GM21526 (cell line): ENCODE measurements at regions not wholly inside any gene's neighbourhood (a gene's known extent, or its start where the extent isn't known, plus 50 kb on each side); places are given as distances from the start of the nearest gene placed in this dataset.

Experiments
- ATAC-seq: cut with Tn5 transposase; IDR thresholded peaks from one replicate; pipeline ENCODE4 v1.9.1; 2021; ENCODE audit warnings: moderate library complexity; ENCODE audit not compliant: unreplicated experiment, low FRiP score

DNA sequence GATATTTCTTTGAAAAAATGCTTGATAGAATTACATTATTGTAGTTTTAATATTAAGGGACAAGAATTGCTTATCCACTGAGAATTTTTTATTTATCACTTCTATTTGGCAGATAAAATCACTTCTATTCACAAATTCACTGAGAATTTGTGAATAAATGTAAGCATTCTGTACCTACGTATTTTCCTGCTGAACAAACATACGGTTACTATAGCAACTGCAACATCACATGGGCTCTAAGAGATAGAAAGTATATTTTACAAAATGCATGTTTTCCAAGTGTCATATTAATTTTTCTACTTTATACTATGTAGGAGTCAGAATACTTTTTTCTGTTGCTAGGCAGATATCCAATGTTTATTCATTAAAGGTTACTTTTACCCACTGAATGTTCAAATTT, 166.2 kb downstream of the ZIC1 start:
- no peak for ATAC-seq

DNA sequence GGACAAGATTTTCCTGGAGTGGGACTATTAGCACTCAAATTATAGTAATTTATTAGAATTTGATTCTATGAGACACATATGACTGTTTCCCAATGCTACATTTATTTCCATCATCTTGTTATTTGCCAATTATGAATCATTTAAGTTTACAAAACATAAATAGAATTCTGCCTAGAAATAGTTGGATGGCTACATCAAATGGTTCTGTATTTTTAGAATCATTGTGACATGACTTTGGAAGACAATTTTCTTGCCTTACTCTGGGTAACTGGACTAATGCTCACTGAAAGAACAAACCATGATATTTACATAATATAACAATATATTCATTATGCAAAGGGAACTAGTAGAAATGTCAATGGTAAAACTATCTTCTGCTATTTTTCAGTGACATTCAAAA, 173.5 kb downstream of the ZIC1 start:
- no peak for ATAC-seq

DNA sequence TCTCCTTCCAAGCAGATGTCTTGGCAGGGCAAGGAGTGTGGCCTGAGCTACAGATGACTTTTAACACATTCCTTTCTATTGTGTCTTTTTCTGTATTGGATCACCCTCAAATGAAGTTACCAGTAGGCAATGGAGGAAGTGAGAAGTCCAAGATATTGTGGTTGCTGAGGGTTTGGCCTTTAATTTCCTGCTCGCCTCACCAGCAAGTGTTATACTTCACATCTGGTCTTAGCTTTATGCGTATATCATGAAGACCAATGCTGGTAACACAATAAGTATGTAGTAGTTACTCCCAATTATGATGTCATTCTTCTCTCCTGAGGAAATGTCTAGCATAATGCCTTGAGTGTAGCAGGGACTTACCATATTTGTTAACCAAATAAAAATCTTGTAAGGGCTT, 179.9 kb downstream of the ZIC1 start:
- ATAC-seq: no peak

DNA sequence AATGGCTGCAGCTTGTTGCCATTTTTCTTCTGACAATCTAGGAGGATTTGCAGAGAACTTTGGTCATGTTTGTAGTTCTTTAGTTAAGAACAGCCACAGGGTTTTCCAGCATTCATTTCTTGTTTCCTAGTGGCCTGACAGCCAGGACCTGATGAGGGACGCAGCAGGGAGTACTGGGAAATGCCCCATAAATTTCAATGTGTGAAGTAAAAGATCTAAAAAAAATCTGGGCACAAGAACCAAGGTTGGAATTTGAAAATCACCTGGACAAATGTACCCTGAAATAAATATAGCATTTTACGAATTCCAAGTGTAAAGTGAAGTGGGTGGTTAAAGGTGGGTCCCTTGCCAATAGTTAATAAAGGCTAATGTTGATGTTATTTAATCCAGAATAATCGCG, 195.0 kb downstream of the ZIC1 start:
- ATAC-seq: no peak

DNA sequence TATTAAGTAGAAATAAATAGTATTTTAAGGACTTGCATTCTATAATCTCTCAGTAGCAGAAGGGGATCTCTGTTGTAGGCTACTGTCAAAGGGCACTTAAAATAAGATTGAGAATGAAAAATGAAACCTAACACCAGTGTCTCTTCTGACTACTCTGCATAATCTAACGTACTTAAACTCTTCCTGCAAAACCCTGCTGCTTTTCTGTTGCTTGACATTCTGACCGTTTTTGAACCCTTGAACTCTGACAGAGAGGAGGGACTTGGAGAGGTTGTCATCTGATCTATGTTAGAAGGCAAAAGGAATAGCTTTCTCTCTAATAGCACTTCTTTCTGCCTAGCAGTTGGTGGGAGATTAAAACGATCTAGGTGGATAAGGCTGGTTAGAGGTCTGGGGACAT, 204.6 kb downstream of the ZIC1 start:
- ATAC-seq: no peak

DNA sequence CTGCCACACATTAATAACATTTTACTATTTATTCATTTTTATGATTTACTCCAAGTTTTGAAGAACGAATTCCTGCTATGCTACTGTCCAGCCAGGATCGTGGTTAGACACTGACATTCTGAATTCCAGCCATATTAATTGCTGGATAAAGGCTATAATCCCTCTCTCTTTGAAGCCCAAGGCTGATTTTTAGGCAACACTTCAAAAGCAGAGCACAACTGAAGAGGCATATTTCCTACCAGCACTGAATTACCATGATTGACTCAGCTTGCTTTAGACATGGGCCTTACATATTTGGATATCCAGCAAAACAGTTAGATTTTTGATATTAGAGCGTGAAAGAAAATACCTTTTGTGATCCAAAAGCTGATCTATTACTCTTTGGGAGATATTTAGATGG, 205.0 kb downstream of the ZIC1 start:
- ATAC-seq: no peak

DNA sequence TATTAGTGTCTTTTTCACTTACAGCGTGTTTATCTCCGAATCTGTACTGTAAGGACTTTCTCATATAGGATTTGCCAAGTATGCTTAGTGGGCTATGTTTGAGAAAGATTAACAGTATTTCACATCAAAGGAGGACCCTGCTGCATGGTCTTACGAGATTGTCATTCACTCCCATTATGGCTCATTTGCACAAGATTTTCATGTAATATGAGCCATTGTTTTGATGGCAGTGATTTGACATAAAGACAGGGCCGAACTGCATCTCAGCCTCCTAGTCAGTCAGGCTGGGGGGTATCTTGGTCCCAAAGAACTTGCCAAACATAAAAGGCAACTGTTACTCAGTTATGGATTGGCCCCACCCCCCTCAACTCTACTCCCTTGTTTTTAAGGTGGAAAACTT, 205.9 kb downstream of the ZIC1 start:
- no peak for ATAC-seq

DNA sequence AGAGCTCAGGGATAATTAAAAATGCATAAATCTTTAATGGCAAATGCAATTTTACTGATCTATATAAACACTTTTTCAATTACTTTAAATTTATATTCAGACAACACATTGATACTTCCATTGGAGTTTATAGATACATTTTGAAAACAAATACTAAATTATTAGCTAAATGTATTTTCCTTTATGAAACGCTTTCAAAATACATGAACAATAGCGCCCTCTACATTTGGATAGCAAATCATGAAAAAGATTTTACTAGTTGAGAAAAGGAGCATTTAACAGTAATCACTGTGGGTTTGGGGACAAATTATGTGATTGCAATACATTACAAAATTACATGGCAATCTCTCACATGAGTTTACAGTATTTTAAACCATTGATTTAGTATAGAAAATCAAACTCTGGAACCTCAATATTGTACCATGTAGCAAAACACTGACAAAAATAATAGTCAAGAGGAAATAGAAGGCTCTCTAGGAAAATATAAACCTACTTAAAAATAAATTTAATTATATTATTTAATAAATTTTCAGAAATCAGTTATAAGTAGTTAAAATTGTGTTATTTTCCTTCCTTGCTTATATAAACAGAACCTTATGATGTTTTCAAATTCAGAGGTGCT, 207.9 kb downstream of the ZIC1 start:
- no peak for ATAC-seq

DNA sequence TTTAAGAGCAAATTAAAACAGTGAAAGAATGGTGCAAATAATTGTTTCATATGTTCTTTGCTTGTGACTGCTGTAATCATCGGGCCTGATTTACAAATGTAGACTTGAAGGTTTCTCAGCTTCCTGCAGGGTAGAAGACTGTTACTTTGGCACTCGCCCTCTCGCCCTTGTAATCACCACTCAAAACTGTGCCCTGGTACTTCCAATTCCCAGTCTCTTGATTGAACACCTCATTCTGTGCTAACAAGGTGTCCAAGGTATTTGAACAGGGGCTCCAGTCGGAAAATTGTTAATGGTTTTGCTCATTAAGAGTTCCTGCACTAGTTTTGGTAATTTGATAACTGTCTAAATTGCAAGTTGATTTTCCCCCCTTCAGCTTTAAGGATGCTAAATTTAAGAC, 209.5 kb downstream of the ZIC1 start:
- no peak for ATAC-seq

DNA sequence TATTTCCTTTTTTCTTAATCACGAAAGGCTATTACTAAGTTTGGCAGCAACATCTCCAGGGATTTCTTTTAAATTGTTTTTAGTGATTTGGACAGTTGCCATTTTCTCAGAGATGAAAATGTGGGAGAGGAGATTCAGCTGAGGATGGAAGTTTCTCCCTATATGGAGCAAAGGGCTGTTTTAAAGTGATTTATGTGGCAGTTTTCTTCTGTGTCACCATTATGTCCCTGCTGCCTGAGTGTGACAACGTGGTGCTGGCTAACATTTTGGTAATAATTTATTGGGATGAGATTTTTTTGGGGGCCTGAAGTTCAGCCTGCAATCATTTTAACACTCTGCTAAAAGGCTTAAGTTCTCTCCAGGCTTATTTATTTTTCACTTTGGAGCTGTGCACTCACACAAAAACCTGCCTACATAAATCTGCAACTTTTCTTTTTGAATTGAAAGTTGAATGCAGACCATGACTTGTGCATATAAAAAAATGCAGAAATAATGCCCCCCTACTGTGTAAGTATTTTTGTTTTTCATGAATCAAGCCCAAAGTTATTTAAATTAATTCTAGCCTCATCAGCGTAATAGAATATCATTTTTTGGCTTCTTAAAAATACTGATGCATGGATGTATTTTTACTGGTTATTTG, 210.9 kb downstream of the ZIC1 start:
- no peak for ATAC-seq

DNA sequence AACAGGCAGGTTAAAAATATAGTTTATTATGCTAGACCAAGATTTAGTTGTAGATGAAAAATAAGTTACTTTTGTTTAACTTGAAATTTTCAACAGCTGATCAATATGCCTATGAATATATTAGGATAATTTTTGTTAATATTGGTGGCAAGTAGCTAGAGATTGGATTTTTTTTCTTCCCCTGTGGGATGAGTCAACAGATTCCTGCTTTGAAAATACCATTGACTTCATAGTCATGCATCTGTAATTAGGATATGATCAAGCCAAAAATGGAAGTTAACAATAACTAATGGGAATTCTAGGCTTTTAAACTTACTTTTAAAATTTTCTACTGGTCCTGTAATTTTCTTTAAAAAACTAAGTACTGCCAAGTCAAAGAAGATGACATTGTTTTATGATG, 211.7 kb downstream of the ZIC1 start:
- no peak for ATAC-seq

DNA sequence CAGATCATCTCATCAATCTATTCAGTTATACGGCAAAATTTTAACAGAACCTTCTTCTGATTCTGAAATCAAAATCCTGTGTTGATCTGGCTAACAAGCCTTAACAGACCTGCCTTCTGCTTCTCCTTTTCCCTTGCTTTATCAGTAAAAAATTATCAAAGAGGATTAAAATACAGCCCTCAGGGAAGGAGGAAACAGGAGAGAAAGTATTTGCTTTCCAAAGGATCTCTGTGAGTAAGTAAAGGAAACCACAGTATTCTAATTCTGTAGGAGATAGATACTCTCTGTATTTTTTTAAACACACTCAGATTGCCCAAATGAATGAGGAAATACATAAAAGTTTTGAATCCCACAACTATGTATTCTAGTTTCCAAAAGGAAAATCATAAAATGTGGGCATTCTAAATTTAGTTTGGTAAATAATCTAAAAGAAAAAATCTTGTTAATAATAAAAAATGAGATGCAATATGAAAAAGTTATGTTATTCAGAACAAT, 221.8 kb downstream of the ZIC1 start:
- no peak for ATAC-seq

DNA sequence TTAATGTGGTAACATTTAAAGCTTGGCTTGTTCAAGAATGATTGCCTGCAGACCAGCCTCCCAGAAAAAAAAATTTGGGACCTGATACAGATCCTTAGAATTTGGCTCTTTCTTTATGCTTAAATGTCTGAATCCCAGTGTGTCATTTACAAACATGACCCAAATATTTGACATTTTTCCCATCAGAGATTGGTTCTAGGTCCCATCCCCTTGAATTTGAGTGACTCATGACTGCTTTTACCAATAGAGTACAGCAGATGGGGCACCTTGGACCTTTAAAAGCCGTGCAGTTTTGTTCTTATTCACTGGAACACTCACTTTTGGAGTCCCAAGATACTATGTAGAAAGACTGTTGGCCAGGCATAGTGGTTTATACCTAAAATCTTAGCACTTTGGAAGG, 231.6 kb downstream of the ZIC1 start:
- no peak for ATAC-seq

DNA sequence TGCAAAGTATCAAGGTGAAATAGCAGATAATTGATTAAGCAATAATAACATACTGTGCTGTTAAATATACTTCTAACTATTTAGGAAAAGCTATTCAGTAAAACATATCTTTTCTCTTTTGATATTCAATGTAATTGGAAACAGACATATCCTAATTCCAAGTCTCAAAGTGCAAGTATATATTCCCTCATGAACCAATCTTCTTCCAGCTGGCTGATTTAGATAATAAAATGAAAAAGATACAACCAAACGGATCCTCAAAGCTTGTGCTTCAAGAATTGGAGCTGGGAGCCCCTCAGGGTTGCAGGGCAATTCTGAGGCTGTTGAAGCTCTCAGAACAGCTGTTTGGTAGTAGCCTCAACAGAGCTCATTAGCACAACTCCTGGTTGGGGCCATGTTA, 236.6 kb downstream of the ZIC1 start:
- no peak for ATAC-seq

DNA sequence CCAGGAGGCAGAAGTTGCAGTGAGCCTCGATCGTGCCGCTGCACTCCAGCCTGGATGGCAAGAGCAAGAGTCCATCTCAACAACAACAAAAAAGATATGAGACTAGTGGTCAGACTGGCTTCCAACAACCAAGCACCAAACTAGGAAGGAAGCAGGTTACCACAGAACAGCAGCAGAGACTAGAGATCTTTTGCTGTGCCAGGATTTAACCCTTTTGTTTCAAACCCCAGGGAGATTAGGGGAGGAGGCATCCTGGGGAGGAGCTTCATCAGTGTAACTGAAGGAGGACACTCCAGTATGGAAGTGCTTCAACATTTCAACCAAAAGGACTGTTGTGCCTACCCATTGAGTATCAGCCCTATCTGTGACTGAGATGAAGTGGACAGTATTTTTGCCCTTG, 240.3 kb downstream of the ZIC1 start:
- no peak for ATAC-seq

DNA sequence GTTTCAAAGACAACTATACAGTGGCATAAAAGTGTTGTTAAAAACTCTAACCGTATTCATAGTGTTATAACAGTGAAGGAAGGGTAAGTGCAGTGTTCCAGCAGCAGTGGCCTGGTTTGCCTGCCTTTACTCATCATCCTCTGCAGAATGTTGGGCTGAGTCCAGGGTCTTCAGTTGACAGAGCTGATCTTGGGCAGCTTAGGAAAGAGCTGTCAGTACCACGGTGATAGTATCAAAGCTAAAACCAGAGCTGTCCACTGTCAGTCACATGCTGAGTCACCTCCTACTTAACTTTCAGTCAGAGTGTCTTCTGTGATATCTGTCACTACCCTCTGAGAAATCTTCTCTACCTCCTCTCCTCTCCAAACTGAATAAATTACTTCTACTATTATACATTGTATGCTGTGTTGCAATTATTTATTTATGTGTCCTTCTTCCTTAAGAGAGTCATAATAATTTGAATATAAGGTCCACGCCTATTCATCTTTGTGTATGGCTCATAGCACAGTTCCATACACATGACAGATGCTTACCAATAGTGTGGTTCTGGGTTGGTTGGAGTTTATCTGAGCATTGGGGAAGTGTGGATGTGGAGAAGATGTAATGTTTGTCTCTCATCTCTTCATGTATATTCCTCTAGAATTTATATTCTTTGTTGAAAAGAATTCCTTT, 242.1 kb downstream of the ZIC1 start:
- ATAC-seq: no peak

DNA sequence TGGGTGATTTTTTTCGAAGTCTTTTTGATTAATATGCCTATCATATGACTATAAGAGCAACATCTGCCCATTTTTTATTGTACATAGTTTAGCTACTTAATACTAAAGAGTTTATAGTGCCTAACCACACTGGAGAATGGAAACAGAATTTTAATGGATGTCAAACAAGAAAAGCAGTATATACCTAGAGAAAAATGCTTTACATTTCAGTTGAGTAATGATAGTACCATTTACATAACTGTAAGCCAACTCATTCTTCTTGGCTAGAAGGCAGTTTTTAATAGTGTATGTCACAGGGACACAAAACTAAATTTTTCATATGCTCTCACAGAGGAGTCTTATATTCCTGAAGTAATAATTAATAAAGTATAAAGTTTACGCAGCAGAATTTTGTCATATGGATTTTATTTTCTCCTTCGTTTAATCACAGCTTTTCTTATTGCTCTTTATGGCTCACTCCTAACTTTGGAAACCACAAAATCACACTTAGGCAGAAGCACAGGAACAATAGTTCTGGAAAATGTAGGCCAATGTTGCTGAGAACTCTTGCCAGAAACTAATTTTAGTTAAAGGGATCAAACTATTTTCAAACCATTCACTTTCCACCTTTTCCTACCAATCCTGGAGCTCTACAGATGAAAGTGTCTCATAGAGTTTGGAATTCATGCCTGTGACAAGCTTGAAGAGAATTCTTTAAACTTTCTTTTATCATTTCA, 243.6 kb downstream of the ZIC1 start:
- ATAC-seq: no peak

DNA sequence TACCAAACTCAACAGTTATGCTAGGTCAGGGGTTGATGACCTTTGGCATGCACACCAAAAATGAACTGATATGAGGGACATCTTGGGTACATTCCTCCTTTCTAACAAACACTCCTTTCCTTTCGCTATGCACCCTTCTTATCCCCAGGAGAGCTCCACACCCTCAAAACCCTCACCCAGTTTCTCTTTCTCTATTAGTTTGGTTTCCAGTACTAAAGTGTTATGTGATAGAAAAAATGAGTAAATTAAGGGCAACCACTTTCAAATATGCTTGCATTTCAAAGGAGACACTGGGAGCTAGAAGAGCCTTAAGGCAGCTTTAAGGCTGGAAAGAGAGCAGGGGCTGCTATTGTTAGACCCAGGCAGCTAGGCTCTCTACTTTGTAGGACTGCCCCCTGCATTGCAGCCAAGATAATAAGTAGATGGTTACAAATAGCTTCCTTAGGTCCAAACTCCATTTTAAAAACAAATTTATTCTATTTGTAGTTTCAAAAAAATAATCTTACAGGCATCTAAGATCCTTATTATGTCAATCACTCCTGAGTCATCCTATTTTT, 244.3 kb downstream of the ZIC1 start:
- ATAC-seq: no peak

DNA sequence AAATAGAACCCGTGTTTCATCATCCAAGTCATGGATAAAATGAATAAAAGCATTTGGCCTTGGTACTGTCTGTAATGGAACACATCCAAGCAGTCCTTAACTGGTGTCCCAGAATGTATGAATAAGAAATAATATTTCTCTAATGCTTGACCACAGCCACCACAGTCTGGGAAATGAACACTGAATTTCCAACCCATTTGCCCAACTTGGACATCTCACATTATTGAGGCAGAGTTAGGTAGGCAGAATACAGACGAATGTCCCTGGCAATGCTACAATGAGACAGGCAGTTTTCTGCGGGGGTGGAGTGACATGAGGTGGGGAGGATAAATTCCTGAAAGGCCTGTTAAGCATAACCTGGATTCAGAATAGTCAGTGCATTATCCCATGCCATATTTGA, 245.7 kb downstream of the ZIC1 start:
- no peak for ATAC-seq

DNA sequence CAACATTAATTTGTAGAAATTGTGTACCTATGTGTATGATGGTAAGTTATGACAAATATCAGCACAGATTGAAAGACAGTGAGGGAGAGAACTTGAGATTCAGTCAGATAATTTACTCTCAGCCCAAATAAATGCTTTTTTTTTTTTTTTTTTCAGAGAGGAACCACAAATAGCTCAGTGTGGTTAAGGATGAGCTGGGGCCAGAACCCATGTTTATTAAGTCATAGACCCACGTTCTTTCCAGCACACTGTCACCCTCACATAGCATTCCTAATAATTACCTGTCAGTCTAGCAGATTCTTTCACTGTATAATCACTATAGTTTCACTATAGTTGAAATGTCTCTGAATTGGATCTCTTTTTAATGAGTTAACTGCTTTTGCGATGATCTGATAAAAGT, 246.1 kb downstream of the ZIC1 start:
- no peak for ATAC-seq

DNA sequence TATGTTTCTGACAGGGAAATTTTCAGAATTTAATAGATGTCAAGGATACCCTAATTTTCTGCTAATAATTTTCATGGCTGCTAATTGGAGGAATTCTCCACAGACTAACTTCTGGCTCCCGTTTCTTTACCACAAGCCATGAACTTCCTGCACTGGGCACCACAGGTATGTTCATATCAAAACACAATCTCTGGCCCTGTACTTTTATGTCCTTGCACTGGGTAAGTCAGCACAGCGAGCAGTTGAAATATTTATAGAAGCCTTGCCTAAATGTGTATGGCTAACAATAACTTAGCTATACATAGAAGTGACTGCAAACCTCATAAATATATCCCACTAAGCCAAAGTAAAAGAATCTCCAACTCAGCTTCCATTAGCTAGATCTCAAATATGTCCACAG, 246.9 kb downstream of the ZIC1 start:
- ATAC-seq: no peak
